ENCODE measurements at regions not wholly inside any gene's neighbourhood (a gene's known extent, or its start where the extent isn't known, plus 50 kb on each side); places are given as distances from the start of the nearest gene placed in this dataset.

DNA sequence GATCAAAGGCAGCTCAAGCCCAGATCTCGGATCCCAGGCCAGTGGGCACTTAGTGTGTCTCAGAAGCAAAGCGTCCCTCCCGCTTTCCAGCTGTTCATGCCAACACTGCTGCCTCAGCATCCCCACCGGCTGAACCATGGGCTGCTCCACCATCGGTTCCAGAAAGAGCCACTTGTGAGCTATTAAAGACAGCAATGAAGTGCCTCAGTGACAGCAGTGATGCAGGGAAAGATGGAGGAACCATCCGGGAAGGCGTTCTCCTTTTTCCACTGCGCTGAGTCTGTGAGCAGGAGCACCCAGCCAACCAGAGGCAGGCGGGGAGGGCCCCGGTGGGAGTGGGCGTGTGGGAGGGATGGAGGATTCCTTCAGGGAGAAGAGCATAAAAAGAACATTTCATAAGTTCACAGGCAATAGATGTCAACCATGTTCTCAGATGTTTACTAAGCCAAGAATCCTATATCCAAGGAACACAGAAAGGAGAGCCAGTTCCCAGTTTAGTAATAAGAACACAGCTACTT lies 96.2 kb upstream of the MKI67 start:
- no peak overlapping the region for H3K27ac Mint-ChIP-seq
- peaks cover 0 to 4% (median 0%) of the 10 kb centered on the region in 11 donors for H3K9me3 Mint-ChIP-seq
- no peaks in the 10 kb centered on the region for H3K27me3 ChIP-seq (ENCODE audit: control insufficient read depth in 2 of 2, insufficient read depth in 2 of 2, low read length in 2 of 2)

DNA sequence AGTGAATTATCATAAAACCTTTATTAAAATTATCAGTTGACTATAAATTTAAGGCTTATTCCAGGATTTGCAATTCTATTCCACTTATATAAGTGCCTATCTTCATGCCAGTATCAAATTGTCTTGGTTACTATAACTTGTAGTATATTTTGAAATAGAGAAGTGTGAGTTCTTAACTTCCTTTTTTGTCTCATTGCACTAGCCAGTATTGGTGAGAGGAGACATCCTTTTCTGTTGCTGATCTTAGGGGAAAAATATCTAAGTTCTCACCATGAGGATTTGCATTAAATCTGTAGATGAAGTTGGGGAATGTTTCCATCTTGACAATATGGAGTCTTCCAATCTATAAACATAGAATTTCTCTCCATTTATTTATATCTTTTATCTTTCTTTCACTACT lies 104.2 kb upstream of the MKI67 start:
- intact Hi-C loops (cut with micrococcal nuclease): no loop called here
- ChIA-PET POLR2A (no interaction called here), CTCF (no interaction called here)
- Histone ChIP-seq H3K27me3 (ENCODE audit: control insufficient read depth in 2 of 2, insufficient read depth in 2 of 2, low read length in 2 of 2) (no peaks in the 10 kb centered on the region), H3K9me3 (ENCODE audit: control insufficient read depth in 2 of 3, low read length in 3 of 3) (peaks cover 0 to 9% (median 0%) of the 10 kb centered on the region in 3 experiments), H3K4me1 (ENCODE audit: control insufficient read depth in 2 of 2, insufficient read depth in 2 of 2, low read length in 2 of 2) (no peaks in the 10 kb centered on the region), H3K4me3 (ENCODE audit: low read length) (no peak overlapping the region), H3K27ac (ENCODE audit: low read depth, low read length) (no peak overlapping the region), H3K36me3 (ENCODE audit: control insufficient read depth in 2 of 3, insufficient read depth in 3 of 3, low read length in 3 of 3) (no peaks in the 10 kb centered on the region)
- ATAC-seq: no peak
- H3K4me3 Mint-ChIP-seq: no peak overlapping the region
- peaks cover 0 to 25% (median 12%) of the 10 kb centered on the region in 11 donors for H3K9me3 Mint-ChIP-seq
- peaks cover 4 to 15% (median 13%) of the 10 kb centered on the region in 5 donors for H3K36me3 Mint-ChIP-seq
- DNase-seq: no peak
- peaks cover 10 to 35% (median 28%) of the 10 kb centered on the region in 5 donors for H3K27me3 Mint-ChIP-seq
- no peaks in the 10 kb centered on the region for H3K4me1 Mint-ChIP-seq
- H3K27ac Mint-ChIP-seq: no peak overlapping the region

More for the DNA sequence above, 96.2 kb upstream of the MKI67 start:
- H3K4me1 ChIP-seq (ENCODE audit: control insufficient read depth in 2 of 2, insufficient read depth in 2 of 2, low read length in 2 of 2): no peaks in the 10 kb centered on the region
- no peaks in the 10 kb centered on the region for H3K36me3 ChIP-seq (ENCODE audit: control insufficient read depth in 2 of 3, insufficient read depth in 3 of 3, low read length in 3 of 3)
- no peak overlapping the region for H3K4me3 ChIP-seq (ENCODE audit: low read length)
- ATAC-seq (no peak), DNase-seq (no peak)
- CTCF ChIA-PET: interaction anchor here (0.7 to 1.3 kb wide), 2 partner anchors 9 to 11 kb away, joined by 4 to 6 read pairs; no protein-coding TSS in a partner anchor
- POLR2A ChIA-PET: no interaction called here
- Mint-ChIP-seq H3K27me3 (peaks cover 14 to 48% (median 21%) of the 10 kb centered on the region in 5 donors), H3K4me1 (peaks cover 11 to 17% (median 12%) of the 10 kb centered on the region in 7 donors), H3K36me3 (no peaks in the 10 kb centered on the region), H3K4me3 (no peak overlapping the region)
- no peak overlapping the region for H3K27ac ChIP-seq (ENCODE audit: low read depth, low read length)
- H3K9me3 ChIP-seq (ENCODE audit: control insufficient read depth in 2 of 3, low read length in 3 of 3): no peaks in the 10 kb centered on the region
- intact Hi-C loops (cut with micrococcal nuclease): no loop called here

DNA sequence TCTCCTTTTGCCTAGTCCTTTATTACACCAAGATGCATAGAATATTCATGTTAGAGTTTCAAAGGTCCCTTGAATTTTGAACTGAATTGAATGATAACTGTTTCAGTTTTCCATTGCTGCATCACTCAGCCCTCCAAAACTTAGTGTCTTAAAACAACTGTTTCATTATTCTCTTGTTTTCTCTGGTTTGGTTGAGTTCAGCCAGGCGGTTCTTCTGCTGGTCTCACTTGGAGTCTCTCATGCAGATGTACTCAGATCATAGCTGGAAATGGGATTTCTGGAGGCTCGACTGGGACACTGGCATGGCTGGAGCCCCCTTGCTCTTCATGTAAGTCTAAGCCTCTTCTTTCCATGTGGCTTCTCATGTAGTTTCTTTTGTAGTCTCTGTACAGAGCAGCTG lies 107.2 kb upstream of the MKI67 start:
- H3K4me3 ChIP-seq (ENCODE audit: low read length): no peak overlapping the region
- H3K27me3 ChIP-seq (ENCODE audit: control insufficient read depth in 2 of 2, insufficient read depth in 2 of 2, low read length in 2 of 2): no peaks in the 10 kb centered on the region
- H3K27ac Mint-ChIP-seq: no peak overlapping the region
- H3K27me3 Mint-ChIP-seq: peaks cover 10 to 23% (median 14%) of the 10 kb centered on the region in 5 donors
- ATAC-seq (no peak), DNase-seq (no peak)
- intact Hi-C loops (cut with micrococcal nuclease): no loop called here
- H3K36me3 ChIP-seq (ENCODE audit: control insufficient read depth in 2 of 3, insufficient read depth in 3 of 3, low read length in 3 of 3): no peaks in the 10 kb centered on the region
- no peaks in the 10 kb centered on the region for H3K4me1 Mint-ChIP-seq
- H3K9me3 Mint-ChIP-seq: peaks cover 0 to 25% (median 12%) of the 10 kb centered on the region in 11 donors
- POLR2A ChIA-PET: no interaction called here
- peaks cover 4 to 13% (median 9%) of the 10 kb centered on the region in 5 donors for H3K36me3 Mint-ChIP-seq
- H3K4me3 Mint-ChIP-seq: no peak overlapping the region
- no peak overlapping the region for H3K27ac ChIP-seq (ENCODE audit: low read depth, low read length)
- peaks cover 0 to 9% (median 0%) of the 10 kb centered on the region in 3 experiments for H3K9me3 ChIP-seq (ENCODE audit: control insufficient read depth in 2 of 3, low read length in 3 of 3)
- CTCF ChIA-PET: no interaction called here
- H3K4me1 ChIP-seq (ENCODE audit: control insufficient read depth in 2 of 2, insufficient read depth in 2 of 2, low read length in 2 of 2): no peaks in the 10 kb centered on the region

- no peak for DNase-seq
- H3K4me1 Mint-ChIP-seq: no peaks in the 10 kb centered on the region
- POLR2A ChIA-PET: no interaction called here
These were observed 111.5 kb upstream of the MKI67 start for GRCh38 chr10:128237710-128238109.

GRCh38 chr10:128241023-128241422 lies 114.8 kb upstream of the MKI67 start:
- H3K4me3 ChIP-seq (ENCODE audit: low read length): no peak overlapping the region
- intact Hi-C loops (cut with micrococcal nuclease): no loop called here
- ATAC-seq: no peak
- no peak for DNase-seq
- Mint-ChIP-seq H3K9me3 (peaks cover 0 to 2% (median 0%) of the 10 kb centered on the region in 11 donors), H3K36me3 (no peaks in the 10 kb centered on the region), H3K4me1 (no peaks in the 10 kb centered on the region), H3K4me3 (no peak overlapping the region), H3K27me3 (peaks cover 3 to 7% (median 4%) of the 10 kb centered on the region in 5 donors), H3K27ac (no peak overlapping the region)
- H3K4me1 ChIP-seq (ENCODE audit: control insufficient read depth in 2 of 2, insufficient read depth in 2 of 2, low read length in 2 of 2): no peaks in the 10 kb centered on the region
- no peaks in the 10 kb centered on the region for H3K36me3 ChIP-seq (ENCODE audit: control insufficient read depth in 2 of 3, insufficient read depth in 3 of 3, low read length in 3 of 3)
- ChIA-PET CTCF (no interaction called here), POLR2A (no interaction called here)
- no peak overlapping the region for H3K27ac ChIP-seq (ENCODE audit: low read depth, low read length)
- no peaks in the 10 kb centered on the region for H3K9me3 ChIP-seq (ENCODE audit: control insufficient read depth in 2 of 3, low read length in 3 of 3)
- H3K27me3 ChIP-seq (ENCODE audit: control insufficient read depth in 2 of 2, insufficient read depth in 2 of 2, low read length in 2 of 2): no peaks in the 10 kb centered on the region

More at GRCh38 chr10:128237710-128238109, 111.5 kb upstream of the MKI67 start:
- Histone ChIP-seq H3K4me3 (ENCODE audit: low read length) (no peak overlapping the region), H3K36me3 (ENCODE audit: control insufficient read depth in 2 of 3, insufficient read depth in 3 of 3, low read length in 3 of 3) (no peaks in the 10 kb centered on the region), H3K4me1 (ENCODE audit: control insufficient read depth in 2 of 2, insufficient read depth in 2 of 2, low read length in 2 of 2) (no peaks in the 10 kb centered on the region), H3K27me3 (ENCODE audit: control insufficient read depth in 2 of 2, insufficient read depth in 2 of 2, low read length in 2 of 2) (no peaks in the 10 kb centered on the region), H3K9me3 (ENCODE audit: control insufficient read depth in 2 of 3, low read length in 3 of 3) (peaks cover 0 to 9% (median 0%) of the 10 kb centered on the region in 3 experiments), H3K27ac (ENCODE audit: low read depth, low read length) (no peak overlapping the region)
- intact Hi-C loops (cut with micrococcal nuclease): no loop called here
- CTCF ChIA-PET: no interaction called here
- peaks cover 7 to 19% (median 10%) of the 10 kb centered on the region in 5 donors for H3K27me3 Mint-ChIP-seq
- H3K36me3 Mint-ChIP-seq: peaks cover 4 to 13% (median 9%) of the 10 kb centered on the region in 5 donors
- H3K4me3 Mint-ChIP-seq: no peak overlapping the region
- no peak overlapping the region for H3K27ac Mint-ChIP-seq
- peaks cover 0 to 20% (median 12%) of the 10 kb centered on the region in 11 donors for H3K9me3 Mint-ChIP-seq
- no peak for ATAC-seq

GRCh38 chr10:128242641-128243040 lies 116.4 kb upstream of the MKI67 start:
- no peak for ATAC-seq
- Mint-ChIP-seq H3K36me3 (no peaks in the 10 kb centered on the region), H3K4me3 (no peak overlapping the region), H3K27ac (no peak overlapping the region), H3K27me3 (peaks cover 0 to 7% (median 0%) of the 10 kb centered on the region in 5 donors), H3K9me3 (no peaks in the 10 kb centered on the region), H3K4me1 (no peaks in the 10 kb centered on the region)
- ChIA-PET CTCF (no interaction called here), POLR2A (no interaction called here)
- DNase-seq: no peak
- Histone ChIP-seq H3K36me3 (ENCODE audit: control insufficient read depth in 2 of 3, insufficient read depth in 3 of 3, low read length in 3 of 3) (no peaks in the 10 kb centered on the region), H3K27me3 (ENCODE audit: control insufficient read depth in 2 of 2, insufficient read depth in 2 of 2, low read length in 2 of 2) (no peaks in the 10 kb centered on the region), H3K4me3 (ENCODE audit: low read length) (no peak overlapping the region), H3K9me3 (ENCODE audit: control insufficient read depth in 2 of 3, low read length in 3 of 3) (no peaks in the 10 kb centered on the region), H3K27ac (ENCODE audit: low read depth, low read length) (no peak overlapping the region), H3K4me1 (ENCODE audit: control insufficient read depth in 2 of 2, insufficient read depth in 2 of 2, low read length in 2 of 2) (no peaks in the 10 kb centered on the region)
- intact Hi-C loops (cut with micrococcal nuclease): no loop called here

GRCh38 chr10:128245026-128245425 lies 118.8 kb upstream of the MKI67 start:
- ATAC-seq: no peak
- Mint-ChIP-seq H3K9me3 (no peaks in the 10 kb centered on the region), H3K36me3 (no peaks in the 10 kb centered on the region), H3K4me1 (no peaks in the 10 kb centered on the region), H3K4me3 (no peak overlapping the region), H3K27me3 (peaks cover 0 to 4% (median 0%) of the 10 kb centered on the region in 5 donors), H3K27ac (no peak overlapping the region)
- Histone ChIP-seq H3K27ac (ENCODE audit: low read depth, low read length) (no peak overlapping the region), H3K9me3 (ENCODE audit: control insufficient read depth in 2 of 3, low read length in 3 of 3) (no peaks in the 10 kb centered on the region), H3K4me1 (ENCODE audit: control insufficient read depth in 2 of 2, insufficient read depth in 2 of 2, low read length in 2 of 2) (no peaks in the 10 kb centered on the region), H3K4me3 (ENCODE audit: low read length) (no peak overlapping the region), H3K27me3 (ENCODE audit: control insufficient read depth in 2 of 2, insufficient read depth in 2 of 2, low read length in 2 of 2) (no peaks in the 10 kb centered on the region), H3K36me3 (ENCODE audit: control insufficient read depth in 2 of 3, insufficient read depth in 3 of 3, low read length in 3 of 3) (no peaks in the 10 kb centered on the region)
- ChIA-PET CTCF (no interaction called here), POLR2A (no interaction called here)
- intact Hi-C loops (cut with micrococcal nuclease): no loop called here
- DNase-seq: no peak
